ENCODE measurements at regions not wholly inside any gene's neighbourhood (a gene's known extent, or its start where the extent isn't known, plus 50 kb on each side); places are given as distances from the start of the nearest gene placed in this dataset.

DNA sequence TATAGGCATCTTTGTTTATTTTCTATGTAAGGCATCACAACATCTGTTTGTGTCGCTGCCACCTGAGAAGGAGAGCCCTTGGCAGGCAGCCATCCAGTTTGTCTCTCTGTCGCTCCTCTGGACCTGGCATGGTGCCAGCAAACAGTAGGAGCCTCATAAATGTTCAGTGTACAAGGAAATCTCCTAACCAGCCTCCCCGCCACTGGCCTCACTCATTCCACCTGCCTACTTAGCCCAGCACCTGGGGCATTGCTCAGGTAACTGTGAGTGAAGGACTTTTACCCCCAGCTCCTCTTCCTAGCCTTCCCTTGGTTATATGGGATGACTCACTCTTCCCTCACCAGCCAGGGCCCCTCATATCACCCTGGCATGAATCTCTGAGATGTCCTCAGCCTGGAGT lies 61.7 kb upstream of the NPTX2 start:
- TF ChIP-seq, protein P1, sequence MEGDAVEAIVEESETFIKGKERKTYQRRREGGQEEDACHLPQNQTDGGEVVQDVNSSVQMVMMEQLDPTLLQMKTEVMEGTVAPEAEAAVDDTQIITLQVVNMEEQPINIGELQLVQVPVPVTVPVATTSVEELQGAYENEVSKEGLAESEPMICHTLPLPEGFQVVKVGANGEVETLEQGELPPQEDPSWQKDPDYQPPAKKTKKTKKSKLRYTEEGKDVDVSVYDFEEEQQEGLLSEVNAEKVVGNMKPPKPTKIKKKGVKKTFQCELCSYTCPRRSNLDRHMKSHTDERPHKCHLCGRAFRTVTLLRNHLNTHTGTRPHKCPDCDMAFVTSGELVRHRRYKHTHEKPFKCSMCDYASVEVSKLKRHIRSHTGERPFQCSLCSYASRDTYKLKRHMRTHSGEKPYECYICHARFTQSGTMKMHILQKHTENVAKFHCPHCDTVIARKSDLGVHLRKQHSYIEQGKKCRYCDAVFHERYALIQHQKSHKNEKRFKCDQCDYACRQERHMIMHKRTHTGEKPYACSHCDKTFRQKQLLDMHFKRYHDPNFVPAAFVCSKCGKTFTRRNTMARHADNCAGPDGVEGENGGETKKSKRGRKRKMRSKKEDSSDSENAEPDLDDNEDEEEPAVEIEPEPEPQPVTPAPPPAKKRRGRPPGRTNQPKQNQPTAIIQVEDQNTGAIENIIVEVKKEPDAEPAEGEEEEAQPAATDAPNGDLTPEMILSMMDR (IDR thresholded peaks at IDR 0.05) = no peak
- TF ChIP-seq POLR2A (IDR thresholded peaks at IDR 0.05) = no peak
